Erythroblast (primary cell): ENCODE measurements at regions not wholly inside any gene's neighbourhood (a gene's known extent, or its start where the extent isn't known, plus 50 kb on each side); places are given as distances from the start of the nearest gene placed in this dataset.

Experiments used
- GATA1 ChIP-seq: IDR thresholded peaks from 2 replicates; pipeline ENCODE4 v1.6.1; 2011; ENCODE audit warnings: low read depth, mild to moderate bottlenecking, control low read depth, low read length, moderate library complexity
- POLR2A ChIP-seq: IDR thresholded peaks from 2 replicates; pipeline ENCODE4 v1.6.1; 2011; ENCODE audit warnings: mild to moderate bottlenecking, low read length

DNA sequence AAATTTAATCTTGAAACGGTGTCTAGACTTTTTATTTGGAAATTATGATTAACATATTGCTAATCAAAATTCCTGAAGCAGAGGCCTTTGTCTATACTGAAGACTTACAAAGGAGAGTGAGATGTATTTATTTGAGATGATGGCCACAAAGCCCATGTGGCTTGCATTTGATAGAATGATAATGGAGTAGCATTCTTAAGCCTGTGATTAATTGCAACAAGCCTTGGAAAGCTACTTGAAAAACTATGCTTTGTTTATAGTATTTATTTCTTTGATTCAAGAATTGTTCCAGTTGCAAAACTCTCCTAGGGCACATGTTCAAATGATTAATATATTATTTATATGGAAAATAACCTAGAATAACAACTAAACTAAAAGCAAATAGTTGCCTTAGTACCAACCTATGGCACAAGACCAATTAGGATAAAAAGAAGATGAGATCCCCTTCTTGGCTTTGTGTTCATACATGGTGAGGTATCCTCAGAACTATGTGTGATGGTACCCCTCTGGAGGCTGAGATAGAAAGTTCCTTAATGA, 244.1 kb upstream of the TBL1XR1 start:
- TF ChIP-seq POLR2A (no peak), GATA1 (no peak)
